Large intestine (tissue), 3 donors: ENCODE measurements at regions not wholly inside any gene's neighbourhood (a gene's known extent, or its start where the extent isn't known, plus 50 kb on each side); places are given as distances from the start of the nearest gene placed in this dataset.
A peak's percentile ranks its signal among the peaks of the same experiment; 100 is the strongest.

ENCODE experiments used
- DNase-seq, 2 donors: peaks; one replicate each; pipeline versions ENCODE4 v3.0.0 to v3.0.0-alpha.2; 2013
- H3K27ac ChIP-seq: one replicate; pipeline ENCODE4 v1.5.1; 2013; ENCODE audit warnings: low read length
- H3K27me3 ChIP-seq: 2 replicates; pipeline ENCODE4 v1.6.1; 2013; ENCODE audit warnings: low read length; ENCODE audit not compliant: control insufficient read depth, insufficient read depth
- H3K36me3 ChIP-seq: 2 replicates; pipeline ENCODE4 v1.6.1; 2013; ENCODE audit warnings: low read length; ENCODE audit not compliant: control insufficient read depth, insufficient read depth
- H3K4me1 ChIP-seq: one replicate; pipeline ENCODE4 v1.6.1; 2013; ENCODE audit warnings: low read length; ENCODE audit not compliant: control insufficient read depth, insufficient read depth
- H3K4me3 ChIP-seq: one replicate; pipeline ENCODE4 v1.5.1; 2013; ENCODE audit warnings: low read length
- H3K9me3 ChIP-seq: one replicate; pipeline ENCODE4 v1.6.1; 2013; ENCODE audit warnings: mild to moderate bottlenecking, low read depth, low read length, moderate library complexity; ENCODE audit not compliant: control insufficient read depth
- WGBS: methylation state at CpG from one replicate; pipeline ENCODE4 v1.1.5; 2013; ENCODE audit warnings: low lambda C conversion rate; ENCODE audit not compliant: insufficient coverage; 5-methylcytosine and 5-hydroxymethylcytosine counted together

DNA sequence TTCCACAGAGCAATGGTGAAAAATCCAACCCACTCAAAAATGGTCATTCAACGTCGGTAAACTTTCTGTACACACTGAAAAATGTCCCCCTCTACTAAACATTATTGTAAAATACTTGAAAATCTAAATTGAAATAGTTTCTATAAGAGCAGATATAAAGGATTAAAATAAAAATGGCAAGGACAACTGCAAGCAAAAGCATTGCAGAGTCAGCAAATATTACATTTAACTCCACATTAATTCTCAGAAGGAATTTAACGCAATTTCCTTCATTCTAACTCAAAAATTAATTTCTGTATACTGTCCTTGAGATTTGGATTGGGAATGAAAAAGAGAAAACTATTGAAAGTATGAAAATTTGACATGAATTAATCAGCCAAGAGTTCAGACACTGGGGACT lies 64.4 kb upstream of the SSBP2 start:
- no peaks in the 10 kb centered on the region for H3K9me3 ChIP-seq
- H3K4me3 ChIP-seq = no peak overlapping the region
- H3K36me3 ChIP-seq = no peaks in the 10 kb centered on the region
- H3K4me1 ChIP-seq = no peaks in the 10 kb centered on the region
- H3K27ac ChIP-seq = no peak overlapping the region
- no peaks in the 10 kb centered on the region for H3K27me3 ChIP-seq
- no CpG with 5 or more reads among the region's 3 CpGs for WGBS
- no peak for DNase-seq

- H3K4me3 ChIP-seq = no peak overlapping the region
- H3K36me3 ChIP-seq = no peaks in the 10 kb centered on the region
- no peaks in the 10 kb centered on the region for H3K27me3 ChIP-seq
- H3K27ac ChIP-seq = no peak overlapping the region
- DNase-seq = no peak
- no peaks in the 10 kb centered on the region for H3K9me3 ChIP-seq
- H3K4me1 ChIP-seq = no peaks in the 10 kb centered on the region
These were observed 57.2 kb upstream of the SSBP2 start for GRCh38 chr5:81808106-81808505.

- H3K36me3 ChIP-seq = no peaks in the 10 kb centered on the region
- H3K4me1 ChIP-seq = no peaks in the 10 kb centered on the region
- H3K4me3 ChIP-seq = no peak overlapping the region
- no peaks in the 10 kb centered on the region for H3K27me3 ChIP-seq
- H3K9me3 ChIP-seq = no peaks in the 10 kb centered on the region
- DNase-seq = peak in 1 of 2 donors; percentile 58
- H3K27ac ChIP-seq = no peak overlapping the region
These were observed 54.2 kb upstream of the SSBP2 start for GRCh38 chr5:81805086-81805485.

DNA sequence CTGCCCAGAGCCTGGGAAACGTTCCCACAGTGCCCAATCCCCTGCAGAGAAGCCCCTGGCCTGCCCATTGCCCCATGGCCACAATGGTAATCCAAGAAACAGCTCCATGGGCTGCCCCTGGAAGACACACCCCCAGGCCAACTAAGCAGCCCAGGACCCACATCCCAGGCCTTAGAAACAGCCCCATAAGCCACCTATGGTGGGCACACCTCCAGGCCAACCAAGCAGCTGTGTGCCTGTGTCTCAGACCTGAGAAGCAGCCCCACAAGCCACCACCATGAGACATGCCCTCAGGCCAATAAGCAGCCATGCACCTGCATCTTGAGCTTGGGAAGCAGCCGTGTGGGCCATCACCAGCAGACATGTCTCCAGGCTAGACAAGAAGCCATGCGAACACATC lies 52.9 kb upstream of the SSBP2 start:
- Histone ChIP-seq H3K27me3 (no peaks in the 10 kb centered on the region), H3K36me3 (no peaks in the 10 kb centered on the region), H3K4me1 (no peaks in the 10 kb centered on the region), H3K4me3 (no peak overlapping the region), H3K9me3 (no peaks in the 10 kb centered on the region), H3K27ac (no peak overlapping the region)
- no CpG with 5 or more reads among the region's 3 CpGs for WGBS
- no peak for DNase-seq

- no CpG with 5 or more reads among the region's 2 CpGs for WGBS
- Histone ChIP-seq H3K36me3 (no peaks in the 10 kb centered on the region), H3K27ac (no peak overlapping the region), H3K9me3 (no peaks in the 10 kb centered on the region), H3K4me3 (no peak overlapping the region), H3K4me1 (no peaks in the 10 kb centered on the region), H3K27me3 (no peaks in the 10 kb centered on the region)
- DNase-seq = no peak
These were observed 51.7 kb upstream of the SSBP2 start for GRCh38 chr5:81802625-81803024.

- no peaks in the 10 kb centered on the region for H3K9me3 ChIP-seq
- no CpG with 5 or more reads among the region's 2 CpGs for WGBS
- no peaks in the 10 kb centered on the region for H3K4me1 ChIP-seq
- H3K27me3 ChIP-seq = no peaks in the 10 kb centered on the region
- DNase-seq = no peak
- H3K27ac ChIP-seq = no peak overlapping the region
- H3K36me3 ChIP-seq = no peaks in the 10 kb centered on the region
- no peak overlapping the region for H3K4me3 ChIP-seq
These were observed 51.1 kb upstream of the SSBP2 start for GRCh38 chr5:81802020-81802419.

GRCh38 chr5:81800797-81801196 lies 49.9 kb upstream of the SSBP2 start:
- no peak overlapping the region for H3K27ac ChIP-seq
- no peak overlapping the region for H3K4me3 ChIP-seq
- WGBS = no CpG with 5 or more reads among the region's 1 CpG
- H3K36me3 ChIP-seq = no peaks in the 10 kb centered on the region
- H3K4me1 ChIP-seq = no peaks in the 10 kb centered on the region
- no peaks in the 10 kb centered on the region for H3K27me3 ChIP-seq
- H3K9me3 ChIP-seq = no peaks in the 10 kb centered on the region
- no peak for DNase-seq
